ENCODE measurements at regions not wholly inside any gene's neighbourhood (a gene's known extent, or its start where the extent isn't known, plus 50 kb on each side); places are given as distances from the start of the nearest gene placed in this dataset.

- TF ChIP-seq CTCF (IDR thresholded peaks at IDR 0.05; ENCODE audit: borderline replicate concordance), result no peak
- Histone ChIP-seq H3K27ac (replicated peaks) (no peak overlapping the region), H3K9me3 (replicated peaks) (peaks cover 18% of the 10 kb centered on the region), H3K36me3 (no peaks in the 10 kb centered on the region), H3K27me3 (ENCODE audit: low read depth) (no peaks in the 10 kb centered on the region), H3K4me3 (no peak overlapping the region), H3K4me1 (no peaks in the 10 kb centered on the region)
- no peak for DNase-seq
- intact Hi-C loops (cut with micrococcal nuclease), result no loop called here
Observed at GRCh38 chr18:67919316-67919715, 402.8 kb upstream of the DSEL start.

- H3K27me3 ChIP-seq (ENCODE audit: low read depth), result no peaks in the 10 kb centered on the region
- intact Hi-C loops (cut with micrococcal nuclease), result no loop called here
- peaks cover 17% of the 10 kb centered on the region for H3K9me3 ChIP-seq (replicated peaks)
- H3K4me1 ChIP-seq, result no peaks in the 10 kb centered on the region
- no peak for TF ChIP-seq CTCF (IDR thresholded peaks at IDR 0.05; ENCODE audit: borderline replicate concordance)
- no peak for DNase-seq
- H3K27ac ChIP-seq (replicated peaks), result no peak overlapping the region
- H3K4me3 ChIP-seq, result no peak overlapping the region
- H3K36me3 ChIP-seq, result no peaks in the 10 kb centered on the region
Observed at GRCh38 chr18:67916097-67916496, 399.6 kb upstream of the DSEL start.

- H3K4me3 ChIP-seq, result no peak overlapping the region
- no peak overlapping the region for H3K27ac ChIP-seq (replicated peaks)
- H3K36me3 ChIP-seq, result no peaks in the 10 kb centered on the region
- DNase-seq, result no peak
- H3K9me3 ChIP-seq (replicated peaks), result peaks cover 7% of the 10 kb centered on the region
- no peaks in the 10 kb centered on the region for H3K27me3 ChIP-seq (ENCODE audit: low read depth)
- no peak for TF ChIP-seq CTCF (IDR thresholded peaks at IDR 0.05; ENCODE audit: borderline replicate concordance)
- intact Hi-C loops (cut with micrococcal nuclease), result no loop called here
- no peaks in the 10 kb centered on the region for H3K4me1 ChIP-seq
Observed at GRCh38 chr18:67913040-67913439, 396.5 kb upstream of the DSEL start.

- DNase-seq, result no peak
- H3K4me1 ChIP-seq, result no peaks in the 10 kb centered on the region
- TF ChIP-seq CTCF (IDR thresholded peaks at IDR 0.05; ENCODE audit: borderline replicate concordance), result no peak
- no peaks in the 10 kb centered on the region for H3K36me3 ChIP-seq
- H3K4me3 ChIP-seq, result no peak overlapping the region
- intact Hi-C loops (cut with micrococcal nuclease), result no loop called here
- no peaks in the 10 kb centered on the region for H3K27me3 ChIP-seq (ENCODE audit: low read depth)
- peaks cover 4% of the 10 kb centered on the region for H3K9me3 ChIP-seq (replicated peaks)
- H3K27ac ChIP-seq (replicated peaks), result no peak overlapping the region
Observed at GRCh38 chr18:67901573-67901972, 385.1 kb upstream of the DSEL start.

GRCh38 chr18:67896451-67896850 is 379.9 kb upstream of the DSEL start:
- intact Hi-C loops (cut with micrococcal nuclease), result no loop called here
- H3K36me3 ChIP-seq, result no peaks in the 10 kb centered on the region

More at GRCh38 chr18:67896451-67896850, 379.9 kb upstream of the DSEL start:
- DNase-seq, result no peak
- Histone ChIP-seq H3K27me3 (ENCODE audit: low read depth) (no peaks in the 10 kb centered on the region), H3K4me3 (no peak overlapping the region), H3K4me1 (no peaks in the 10 kb centered on the region), H3K27ac (replicated peaks) (no peak overlapping the region), H3K9me3 (replicated peaks) (peaks cover under 1% of the 10 kb centered on the region)
- TF ChIP-seq CTCF (IDR thresholded peaks at IDR 0.05; ENCODE audit: borderline replicate concordance), result no peak
